Activated effector memory CD4-positive, alpha-beta T cell treated with anti-CD3 and anti-CD28 coated beads, Interleukin-2, amount 50 U/mL, for 16 hours (primary cell): ENCODE measurements at regions not wholly inside any gene's neighbourhood (a gene's known extent, or its start where the extent isn't known, plus 50 kb on each side); places are given as distances from the start of the nearest gene placed in this dataset.

Source experiments
- DNase-seq: peaks from one replicate; pipeline ENCODE4 v3.0.0-alpha.2; 2020

DNA sequence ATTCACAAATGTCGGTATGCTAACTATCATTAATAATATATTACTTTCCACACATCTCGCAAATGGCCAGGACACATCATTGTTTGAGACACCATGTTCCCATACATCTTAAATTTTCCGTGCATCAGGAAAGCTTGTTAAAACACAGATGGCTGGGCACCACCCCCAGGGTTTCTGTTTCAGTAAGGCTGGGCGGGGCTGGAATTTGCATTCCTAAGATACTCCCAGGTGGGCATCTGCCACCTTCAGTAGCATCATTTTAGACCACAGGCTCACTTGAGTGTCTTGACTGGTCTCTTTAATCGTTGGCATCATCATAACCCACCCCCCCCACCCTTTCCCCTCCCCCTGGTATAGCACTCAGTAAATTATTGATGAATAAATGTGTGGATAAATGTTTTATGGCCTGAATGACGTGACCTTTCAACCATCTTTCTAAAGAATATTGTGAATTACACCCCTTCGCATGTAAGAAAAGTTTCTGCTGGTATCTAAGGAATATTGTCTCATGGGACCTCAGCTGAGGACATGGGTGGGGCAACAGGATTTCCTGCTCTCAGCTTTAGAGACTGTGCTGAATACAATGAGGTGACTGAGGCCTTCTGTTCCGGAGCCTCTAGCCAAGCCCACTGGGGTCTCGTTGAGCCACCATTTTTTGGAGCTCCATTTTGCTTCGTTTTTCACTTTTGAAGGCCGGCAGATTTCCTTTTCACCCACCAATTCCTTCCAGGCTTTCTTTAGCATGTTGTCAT is 124.1 kb upstream of the NEDD9 start:
- DNase-seq: no peak

DNA sequence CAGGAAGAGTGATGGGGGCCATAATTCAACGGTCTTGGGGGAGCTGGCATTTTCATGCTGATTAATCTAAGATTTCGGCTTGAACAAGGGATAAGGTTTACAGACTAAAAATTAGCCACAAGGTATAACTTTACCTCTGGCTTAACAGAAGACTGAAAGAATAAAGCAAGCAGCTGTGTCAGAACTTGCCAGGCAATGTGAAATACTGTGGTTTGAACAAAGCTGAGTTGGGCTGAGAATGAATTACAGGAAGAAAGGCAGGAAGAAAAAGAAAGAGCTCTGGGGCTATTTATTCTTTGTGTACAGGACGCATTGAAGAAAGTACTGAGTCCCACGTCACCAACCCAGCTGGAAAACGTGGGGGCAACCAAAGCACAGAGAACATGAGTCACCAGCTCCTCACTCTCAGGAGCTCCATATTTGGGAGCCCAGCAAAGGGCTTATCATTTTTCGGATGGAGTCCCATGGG is 121.5 kb upstream of the NEDD9 start:
- peak; percentile 87 for DNase-seq

DNA sequence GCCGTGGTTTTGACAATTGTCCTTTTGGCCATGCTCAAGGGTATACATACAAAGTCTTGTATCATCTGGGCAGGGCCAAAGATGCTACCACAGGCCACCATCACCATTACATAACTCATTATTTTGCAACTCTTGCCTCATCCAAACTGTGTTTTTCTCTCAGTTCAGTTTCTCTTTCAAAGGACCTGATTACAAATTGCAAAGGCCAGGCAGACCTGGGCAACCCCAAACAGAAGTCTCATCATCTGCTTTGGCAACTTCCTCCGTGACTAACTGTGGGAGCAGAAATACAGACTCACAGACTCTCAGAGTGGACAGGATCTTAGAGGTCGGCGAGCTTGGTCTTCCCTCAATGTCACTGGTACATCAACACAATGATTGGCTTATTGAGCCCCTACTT is 117.8 kb upstream of the NEDD9 start:
- DNase-seq: no peak

DNA sequence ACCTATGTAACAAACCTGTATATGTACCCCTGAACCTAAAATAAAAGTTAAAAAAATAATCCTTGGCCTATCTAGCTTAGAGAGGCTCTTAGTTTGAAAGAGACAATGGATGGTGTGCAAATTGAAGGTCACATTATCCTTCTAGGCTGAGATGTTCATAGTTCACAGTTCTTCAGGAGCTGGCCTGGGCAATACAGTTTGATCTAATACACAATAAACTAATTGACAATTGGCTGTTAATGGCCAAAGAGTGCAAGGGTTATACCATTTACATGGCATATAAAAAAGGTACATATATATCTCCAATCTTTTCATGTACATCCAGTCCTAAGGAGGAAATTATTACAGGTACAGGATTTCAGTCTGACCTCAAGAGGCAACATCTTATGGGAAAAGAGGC is 117.4 kb upstream of the NEDD9 start:
- no peak for DNase-seq

DNA sequence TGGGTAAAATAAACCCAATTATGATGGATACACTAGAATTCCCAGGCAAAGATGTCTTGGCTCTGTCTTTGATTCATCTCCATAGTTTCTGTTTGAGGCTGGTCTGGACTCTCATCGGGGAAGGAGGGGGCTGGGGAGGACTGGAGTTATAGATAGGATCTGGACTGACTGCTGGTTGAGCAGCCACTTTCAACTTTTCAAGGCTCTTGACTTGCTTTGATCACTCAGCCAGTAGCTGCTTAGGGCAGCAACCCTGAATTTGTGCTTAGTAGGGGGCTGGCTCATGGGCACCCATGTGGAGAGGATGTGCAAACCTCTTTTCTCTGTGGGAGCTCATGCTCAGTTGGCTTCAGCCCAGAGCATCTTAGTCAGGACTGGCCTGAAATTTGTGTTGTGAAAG is 114.0 kb upstream of the NEDD9 start:
- DNase-seq: no peak

DNA sequence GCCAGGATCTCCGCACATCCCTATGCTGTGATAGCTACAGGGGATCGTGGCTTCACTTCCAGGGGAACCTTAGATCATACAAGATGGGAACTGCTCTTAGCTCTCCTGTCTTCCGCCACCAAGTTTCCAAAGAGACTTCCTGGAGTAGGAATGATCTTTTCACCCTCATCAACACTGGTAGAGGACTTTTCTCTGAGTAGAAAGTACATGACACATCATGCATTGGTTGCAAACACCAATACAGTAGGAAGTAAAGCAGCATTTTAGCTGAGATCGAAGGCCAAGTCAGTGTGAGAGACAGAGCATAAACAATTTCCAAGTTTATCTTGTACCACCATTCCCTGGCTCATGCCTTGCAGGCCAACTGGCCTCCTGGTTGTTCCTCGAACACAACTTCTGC is 113.1 kb upstream of the NEDD9 start:
- no peak for DNase-seq

DNA sequence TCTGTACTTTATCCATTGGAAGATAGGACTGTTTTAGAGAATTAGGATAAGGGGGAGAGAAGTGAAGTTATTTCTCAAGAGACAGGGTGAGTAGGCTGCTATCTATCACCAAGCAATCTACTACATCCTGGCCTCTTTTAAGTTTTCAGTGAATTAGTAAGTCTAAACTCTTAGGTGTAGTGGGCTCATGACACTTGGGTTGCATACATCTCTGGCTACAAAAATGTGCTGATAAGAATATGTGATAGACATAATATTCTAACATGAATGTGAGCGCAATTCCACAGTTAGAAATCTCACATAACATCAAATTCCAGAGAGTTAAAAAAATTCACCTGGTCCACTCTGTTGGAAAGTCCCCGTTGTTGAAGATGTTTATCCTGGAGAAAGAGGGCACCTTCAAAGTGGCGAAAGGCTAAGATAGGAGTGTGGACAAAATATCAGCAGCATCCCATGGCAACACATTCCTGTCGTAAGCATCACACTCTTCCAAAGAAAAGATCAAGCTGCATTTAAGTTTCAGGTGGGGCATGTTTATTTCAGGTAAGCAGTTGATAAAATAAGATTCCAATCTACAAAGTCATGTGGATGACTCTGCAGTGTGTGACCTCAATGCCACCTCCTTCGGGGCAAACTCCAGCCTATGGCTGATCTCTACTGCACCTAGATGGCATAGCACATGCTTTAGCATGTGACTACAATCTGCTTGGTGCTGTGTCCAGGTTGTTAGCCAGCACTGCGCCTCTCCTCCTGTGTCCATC is 111.7 kb upstream of the NEDD9 start:
- DNase-seq: no peak

DNA sequence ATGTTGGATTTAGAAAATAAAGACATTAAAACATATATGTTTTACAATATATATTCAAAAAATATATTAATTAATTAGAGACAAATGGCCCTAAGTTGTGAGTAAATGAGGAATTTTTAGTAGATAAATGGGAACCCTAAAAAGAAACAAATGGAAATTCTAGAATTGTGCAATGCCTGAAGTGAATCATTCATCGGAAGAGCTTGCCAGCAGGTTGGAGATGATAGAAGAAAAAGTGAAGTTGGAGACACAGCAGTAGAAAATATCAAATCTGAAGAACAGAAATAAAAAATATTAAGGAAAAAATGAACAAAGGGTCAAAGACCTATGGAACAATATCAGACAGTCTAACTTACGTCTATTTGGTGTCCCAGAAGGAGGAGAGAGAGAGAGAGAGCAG is 109.4 kb upstream of the NEDD9 start:
- DNase-seq: no peak

DNA sequence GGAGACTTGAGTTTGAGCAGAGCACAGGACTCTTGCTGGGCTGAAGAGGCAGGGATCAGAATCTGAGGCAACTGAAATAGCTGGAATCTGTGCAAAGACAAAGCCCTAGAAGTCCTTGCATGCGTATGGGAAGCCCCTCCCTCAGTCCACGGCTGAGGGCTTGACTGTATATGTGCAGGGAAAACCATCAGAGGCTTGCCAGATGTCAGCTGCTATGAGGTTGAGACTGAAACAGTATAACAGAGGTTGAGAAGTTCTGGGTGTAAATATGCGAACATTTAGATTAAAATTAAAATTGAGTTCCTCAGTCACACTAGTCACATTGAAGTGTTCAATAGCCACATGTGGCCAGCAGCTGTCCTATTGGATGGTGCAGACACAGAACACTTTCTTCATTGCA is 108.8 kb upstream of the NEDD9 start:
- no peak for DNase-seq

DNA sequence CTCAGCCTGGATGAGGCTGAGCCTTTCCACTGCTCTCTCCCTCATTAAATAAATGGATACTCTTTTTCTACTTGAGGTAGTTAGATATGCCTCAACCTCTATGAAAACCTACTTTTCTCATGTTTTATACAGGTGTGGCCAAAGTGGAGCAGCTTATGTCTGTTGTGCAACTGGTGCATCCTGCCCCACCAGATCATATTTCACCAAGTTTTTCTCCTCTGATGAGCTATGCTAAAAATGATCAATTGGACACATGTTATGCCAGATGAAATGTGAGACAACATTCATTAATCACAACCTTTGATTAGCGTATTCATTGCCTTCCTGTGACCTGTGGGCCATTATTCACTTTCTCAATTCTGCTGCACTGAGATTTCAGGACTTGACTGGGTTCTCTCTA is 106.9 kb upstream of the NEDD9 start:
- DNase-seq: no peak

DNA sequence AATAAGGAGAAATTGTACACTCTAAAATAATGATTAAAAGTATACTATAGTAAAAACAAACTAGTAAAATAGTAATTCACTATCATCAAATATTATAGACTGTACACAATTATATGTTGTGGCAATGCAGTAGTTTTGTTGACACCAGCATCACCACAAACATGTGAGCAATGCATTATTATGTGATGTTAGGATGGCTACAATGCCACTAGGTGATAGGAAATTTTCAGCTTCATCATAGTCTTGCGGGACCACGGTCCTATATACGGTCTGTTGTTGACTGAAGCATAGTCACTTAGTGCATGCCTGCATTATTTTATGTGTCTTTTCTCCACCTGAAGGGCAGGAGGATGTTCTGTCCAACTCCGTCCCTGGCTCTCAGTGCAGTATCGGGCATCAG is 104.8 kb upstream of the NEDD9 start:
- no peak for DNase-seq

DNA sequence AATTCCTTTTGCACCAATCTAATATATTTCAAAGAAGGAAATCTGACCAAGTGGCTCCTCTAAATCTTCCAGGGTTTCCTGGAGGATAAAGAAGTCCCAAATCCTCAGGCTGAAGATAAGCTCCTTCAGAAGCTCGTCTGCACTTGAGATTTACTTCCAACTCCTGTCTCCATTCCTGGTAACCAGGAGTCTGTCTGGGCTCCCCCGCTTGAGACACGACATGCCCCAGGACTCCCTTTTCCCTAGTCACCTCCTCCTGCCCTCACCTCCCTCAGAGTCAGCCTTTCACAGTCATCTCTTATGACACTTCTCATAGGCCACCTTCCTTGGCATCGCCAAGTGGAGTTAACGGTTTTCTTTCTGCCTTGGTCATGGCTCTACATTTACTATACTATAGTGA is 103.4 kb upstream of the NEDD9 start:
- no peak for DNase-seq

DNA sequence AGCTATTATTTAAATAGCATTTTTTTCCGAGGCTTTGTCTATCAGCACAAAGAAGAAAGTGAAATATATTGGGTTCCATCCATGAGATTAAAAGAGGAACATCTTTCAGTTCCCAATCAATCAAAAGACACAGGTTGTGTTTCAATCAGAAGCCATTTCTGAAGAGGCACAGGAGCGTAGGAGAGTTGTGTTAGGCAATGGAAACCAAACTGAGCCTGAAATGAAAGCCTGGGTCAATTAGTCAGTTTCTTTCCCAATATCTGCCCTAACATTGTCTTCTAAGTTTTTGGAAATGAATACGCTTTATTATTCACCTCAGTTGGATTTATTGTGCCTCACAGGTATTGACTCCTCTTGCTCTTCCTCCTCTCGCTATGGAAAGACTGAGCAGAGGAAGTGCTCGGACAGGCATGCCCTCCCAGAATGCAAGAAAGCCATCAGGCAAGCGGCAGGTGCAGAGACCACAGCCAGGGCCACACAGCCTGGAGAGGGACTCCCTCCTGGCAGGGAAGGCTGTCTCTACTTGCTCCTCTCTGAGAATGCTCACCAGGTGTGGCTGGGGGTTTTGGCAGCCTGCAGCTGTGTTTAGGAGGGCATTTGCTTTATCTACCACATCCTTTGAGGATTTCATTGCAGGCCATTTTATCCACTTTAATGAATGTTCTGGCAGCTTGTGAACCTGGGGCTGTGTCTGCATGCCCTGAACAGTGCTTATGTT is 100.8 kb upstream of the NEDD9 start:
- no peak for DNase-seq

DNA sequence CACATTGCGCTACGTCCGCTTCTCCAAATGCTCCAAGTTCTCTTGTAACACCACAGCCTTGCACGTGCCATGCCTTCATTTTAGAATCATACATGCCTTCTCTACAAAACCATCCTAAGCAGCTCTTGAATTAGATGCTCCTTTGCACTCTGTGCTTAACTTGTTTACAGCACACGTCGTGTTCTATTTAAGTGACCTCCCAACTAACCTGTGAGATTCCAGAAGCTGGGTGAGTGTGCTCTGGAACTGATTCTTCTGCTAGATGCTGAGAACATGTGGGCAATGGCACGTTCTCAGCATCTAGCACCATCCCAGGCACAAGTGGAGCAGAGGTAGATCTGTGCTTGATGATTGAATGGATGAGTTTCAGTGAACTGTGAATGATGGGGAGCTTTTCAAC is 100.0 kb upstream of the NEDD9 start:
- DNase-seq: no peak

DNA sequence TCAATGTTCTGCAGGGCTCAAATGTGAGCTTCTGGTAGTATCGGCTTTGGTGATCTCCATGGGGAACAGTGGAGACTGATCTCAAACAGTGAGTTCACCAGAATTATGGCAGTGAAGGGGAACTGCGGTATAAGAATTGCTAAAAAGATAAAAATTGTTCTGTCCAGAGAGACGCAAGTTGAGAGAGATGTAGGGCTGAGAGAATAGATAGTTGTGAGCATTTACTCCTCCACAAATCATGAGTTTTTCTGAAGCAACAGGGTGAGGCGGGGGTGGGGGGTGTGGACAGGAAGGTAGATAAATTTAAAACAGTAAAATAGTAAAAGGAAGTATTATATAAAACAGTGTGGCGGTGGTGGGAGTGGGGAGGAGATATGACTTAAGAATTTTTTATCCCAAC is 98.6 kb upstream of the NEDD9 start:
- DNase-seq: no peak

DNA sequence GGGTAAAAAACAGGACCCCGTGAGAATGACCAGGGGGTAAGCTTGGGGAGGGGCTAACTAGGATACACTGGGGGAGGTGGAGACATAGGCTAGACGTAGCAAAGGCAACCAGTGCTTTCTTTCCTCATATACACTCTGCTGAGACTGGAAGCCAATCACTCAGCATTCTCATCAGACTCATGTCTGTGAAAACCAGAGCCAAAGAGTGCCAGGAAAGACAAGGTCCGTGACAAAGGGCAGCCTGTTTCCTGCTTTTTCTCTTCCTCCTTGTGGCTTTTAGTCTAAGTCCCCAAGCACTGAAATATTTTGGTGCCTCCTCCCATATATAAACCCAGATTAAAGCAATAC is 97.9 kb upstream of the NEDD9 start:
- no peak for DNase-seq

DNA sequence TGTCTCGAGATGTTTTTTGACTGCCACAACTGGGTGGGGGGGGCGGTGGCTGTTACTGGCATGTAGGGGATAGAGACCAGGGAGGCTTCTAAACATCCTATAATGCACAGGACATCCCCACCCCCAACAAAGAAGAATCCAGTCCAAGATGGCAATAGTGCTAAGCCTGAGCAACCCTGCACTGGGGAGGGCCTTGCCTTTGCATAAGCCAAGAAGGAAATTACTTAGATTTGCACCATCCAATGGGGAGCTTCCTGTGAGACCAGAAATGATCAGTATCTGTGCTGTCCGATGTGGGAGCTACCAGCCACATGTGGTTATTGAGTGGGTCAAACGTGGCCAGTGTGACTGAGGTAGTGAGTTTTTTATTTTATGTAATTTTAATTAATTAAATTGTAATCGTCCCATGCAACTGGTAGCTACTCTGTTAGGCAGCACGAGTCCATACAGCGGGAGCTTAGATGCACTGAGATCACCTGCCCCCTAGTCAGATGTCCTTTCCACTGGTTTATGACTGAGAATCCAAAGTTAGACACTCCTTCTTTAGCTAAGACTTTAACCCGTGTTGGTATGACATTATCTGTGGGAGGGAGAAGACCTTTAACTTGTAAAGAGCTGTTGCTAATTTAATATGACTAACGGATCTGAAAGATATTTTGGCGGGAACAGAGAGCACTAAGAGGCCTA is 97.4 kb upstream of the NEDD9 start:
- no peak for DNase-seq

DNA sequence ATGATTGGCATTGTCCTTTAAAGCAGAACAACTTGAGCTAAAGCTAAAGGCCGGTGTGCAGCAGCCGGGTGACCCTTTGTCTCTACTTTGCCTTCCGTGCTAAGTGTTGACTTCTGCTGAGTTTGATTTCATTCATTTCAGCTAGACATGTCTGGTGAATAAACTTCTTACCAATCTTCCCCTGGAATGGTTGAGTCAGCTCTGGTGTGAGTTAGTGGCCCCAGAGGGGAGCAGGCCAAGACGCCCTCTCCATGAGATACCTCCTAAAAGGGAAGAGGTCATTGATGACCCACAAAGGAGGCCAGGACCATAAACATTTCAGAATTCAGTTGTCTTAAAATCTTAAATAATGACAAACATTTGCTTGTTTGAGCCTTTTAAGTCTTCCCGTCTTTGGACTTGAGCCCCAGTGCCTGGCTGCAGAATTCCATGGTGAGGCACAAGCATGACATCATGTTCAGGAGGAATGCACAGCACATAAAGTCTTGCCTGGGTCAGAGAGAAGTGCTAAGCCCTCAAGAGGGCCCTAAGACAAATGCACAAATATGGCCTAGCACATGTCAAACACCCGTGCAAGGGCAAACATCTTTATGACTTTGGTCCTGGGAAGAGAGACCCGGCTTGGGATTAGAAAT is 96.3 kb upstream of the NEDD9 start:
- no peak for DNase-seq

DNA sequence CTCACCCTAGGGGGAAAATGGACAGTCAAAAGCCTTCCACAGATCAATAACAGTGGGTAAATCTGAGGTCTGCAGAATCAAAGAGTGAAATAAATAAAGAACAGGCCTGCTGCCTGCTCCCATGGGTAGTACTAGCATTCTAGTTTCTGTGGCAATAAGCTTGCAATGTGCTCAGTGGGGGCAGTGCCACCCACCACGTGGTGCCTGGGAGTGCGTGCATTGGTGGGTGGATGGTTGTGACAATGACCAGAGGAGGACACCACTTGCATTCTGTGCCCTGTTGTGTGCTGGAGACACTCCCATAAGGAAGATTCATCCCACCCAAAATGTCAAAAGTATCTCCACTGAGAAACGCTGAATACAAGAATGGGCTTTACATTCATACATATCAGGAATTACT is 95.5 kb upstream of the NEDD9 start:
- DNase-seq: no peak

DNA sequence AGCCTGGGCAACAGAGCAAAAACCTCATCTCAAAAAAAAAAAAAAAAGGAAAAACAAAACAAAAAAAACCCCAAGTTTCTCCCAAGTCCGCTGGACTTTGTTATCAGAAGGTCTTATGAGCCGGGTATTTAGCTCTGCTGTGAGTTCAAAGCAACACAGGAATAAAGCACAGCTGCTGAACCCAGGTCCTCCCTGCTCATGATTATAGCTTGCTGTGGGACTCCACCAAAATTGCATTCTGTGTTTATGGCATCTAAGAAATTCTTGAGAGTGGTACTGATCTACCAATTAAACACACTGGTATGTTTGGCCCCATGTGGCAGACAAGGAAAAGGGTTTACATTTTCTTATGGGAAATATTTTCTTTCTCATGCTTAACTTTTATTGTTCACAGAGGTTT is 93.6 kb upstream of the NEDD9 start:
- no peak for DNase-seq

DNA sequence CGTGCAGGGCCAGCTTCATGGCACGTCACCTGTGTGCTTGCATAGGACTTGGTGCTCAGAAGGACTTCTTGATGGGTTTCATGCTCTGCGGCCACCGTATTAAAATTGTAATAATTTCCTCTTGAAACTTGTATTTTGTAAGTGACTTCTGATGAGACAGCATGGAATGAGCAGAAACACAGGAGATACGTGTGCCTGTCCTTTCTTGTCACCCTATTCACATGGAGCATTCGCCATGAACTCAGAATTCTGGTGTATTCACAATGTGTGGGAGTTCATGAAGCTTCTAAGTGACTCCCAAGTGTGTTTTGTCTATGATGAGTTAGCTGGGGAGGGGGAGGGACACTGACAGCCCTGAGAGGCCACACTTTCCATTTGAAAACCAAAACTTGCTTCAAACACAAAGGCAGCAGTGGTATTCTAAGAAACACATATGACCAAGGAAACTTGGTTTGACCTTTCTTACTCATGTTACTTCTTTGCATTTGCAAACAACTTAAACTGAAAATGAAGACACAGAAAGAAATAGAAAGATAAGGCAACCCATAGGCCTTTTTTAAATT is 92.1 kb upstream of the NEDD9 start:
- DNase-seq: peak; percentile 79

DNA sequence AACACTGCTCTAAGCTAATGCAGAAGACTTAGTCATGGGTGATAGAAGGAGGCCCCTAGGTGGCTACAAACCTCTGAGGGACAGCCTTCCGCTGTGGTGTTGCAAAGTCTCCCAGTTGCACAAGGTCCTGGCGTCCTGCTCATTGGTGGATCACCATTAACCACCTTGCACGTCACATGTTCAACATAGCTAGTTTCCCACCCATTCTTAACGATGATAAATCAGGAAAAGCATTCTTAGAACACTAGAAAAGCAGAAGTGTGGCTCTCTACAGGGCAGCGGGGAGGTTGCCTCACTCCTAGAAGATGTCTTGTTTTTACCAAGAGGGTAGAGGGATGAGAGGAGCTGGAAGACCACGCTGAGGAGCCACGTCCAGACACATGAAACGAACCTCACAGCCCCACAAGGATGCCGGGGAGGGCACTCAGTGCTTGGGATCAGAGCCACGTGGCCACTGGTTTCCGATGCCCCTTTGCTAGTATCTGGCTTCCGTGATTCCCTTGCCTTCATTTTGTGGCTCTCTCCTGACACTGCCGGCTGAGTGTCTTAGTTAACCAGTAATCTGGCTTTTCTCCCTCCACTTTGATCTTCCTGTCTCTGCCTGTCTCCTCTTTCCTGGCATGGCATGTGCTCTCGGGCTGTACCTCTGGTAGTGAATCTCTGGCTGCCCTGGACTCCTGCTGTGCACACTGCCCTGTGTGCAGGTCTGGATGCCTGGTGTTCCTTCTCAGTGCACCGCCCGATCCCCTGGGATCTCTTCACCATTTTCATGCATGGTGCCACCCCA is 91.4 kb upstream of the NEDD9 start:
- DNase-seq: no peak
